HS-5 (cell line): ENCODE measurements at regions not wholly inside any gene's neighbourhood (a gene's known extent, or its start where the extent isn't known, plus 50 kb on each side); places are given as distances from the start of the nearest gene placed in this dataset.

ENCODE experiments used
- DNase-seq: peaks from one replicate; pipeline ENCODE4 v3.0.0-alpha.2; 2012; ENCODE audit warnings: low read depth

DNA sequence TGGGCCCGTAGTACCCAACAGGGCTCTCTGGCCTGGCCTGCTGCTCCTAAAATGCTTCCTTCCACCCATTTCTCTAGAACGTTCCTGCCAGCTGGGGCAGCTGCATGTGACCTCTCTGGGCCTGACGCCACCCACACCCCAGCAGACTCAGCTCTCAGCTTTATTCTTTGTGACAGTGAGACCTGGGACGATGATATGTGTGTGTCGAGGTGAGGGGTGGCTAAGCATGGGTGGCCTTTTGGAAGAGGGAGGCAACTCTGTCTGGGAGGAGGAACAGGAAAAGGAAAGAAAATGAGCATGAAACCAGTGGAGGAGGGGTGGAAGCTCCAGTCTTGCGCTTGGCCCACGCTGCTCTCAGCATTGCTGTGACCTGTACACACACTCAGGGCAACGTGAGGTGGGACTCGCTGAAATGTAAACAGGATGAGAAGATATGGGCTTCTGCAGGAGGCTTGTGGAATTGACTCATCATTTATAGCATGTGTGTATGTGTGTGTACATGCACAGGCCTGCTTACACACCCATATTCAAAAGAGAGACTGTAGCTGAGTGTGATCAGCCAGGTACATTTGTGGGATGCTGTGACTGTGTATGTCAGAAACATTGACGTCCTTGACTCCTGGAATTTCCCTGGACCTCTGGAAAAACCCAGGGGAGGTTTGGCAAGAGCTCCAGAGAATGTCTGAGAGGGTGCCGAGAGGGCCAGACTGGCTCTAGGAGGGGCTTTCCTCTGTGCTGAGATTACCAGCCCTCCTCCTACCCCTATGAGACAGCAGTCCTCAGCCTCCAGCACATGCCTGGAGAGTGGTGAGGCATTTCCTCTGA, 137.9 kb downstream of the PJA1 start:
- DNase-seq, result no peak

DNA sequence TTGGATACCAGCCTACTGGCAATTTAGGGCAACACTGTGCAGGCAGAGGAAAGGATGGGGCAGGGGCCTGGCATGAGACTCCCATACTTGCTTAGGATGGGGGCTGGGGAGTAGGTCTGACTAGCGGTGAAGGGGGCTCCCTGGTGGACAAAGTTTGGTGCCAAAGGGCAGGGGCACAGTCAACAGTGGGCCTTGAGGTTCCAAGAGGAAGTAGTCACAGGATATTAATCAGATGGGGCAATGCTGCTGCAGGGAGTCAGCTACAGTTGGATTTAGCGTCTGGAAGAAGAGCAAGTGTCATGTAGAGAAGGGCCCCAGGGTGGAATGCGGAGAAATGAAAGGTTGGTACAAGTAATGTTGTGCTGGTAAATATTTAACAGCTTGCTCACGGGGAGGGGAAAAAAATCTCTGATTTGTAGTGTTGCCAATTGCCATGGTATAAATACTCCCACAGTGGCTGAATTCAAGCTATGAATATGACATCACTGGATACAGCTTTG, 139.4 kb downstream of the PJA1 start:
- DNase-seq, result no peak

DNA sequence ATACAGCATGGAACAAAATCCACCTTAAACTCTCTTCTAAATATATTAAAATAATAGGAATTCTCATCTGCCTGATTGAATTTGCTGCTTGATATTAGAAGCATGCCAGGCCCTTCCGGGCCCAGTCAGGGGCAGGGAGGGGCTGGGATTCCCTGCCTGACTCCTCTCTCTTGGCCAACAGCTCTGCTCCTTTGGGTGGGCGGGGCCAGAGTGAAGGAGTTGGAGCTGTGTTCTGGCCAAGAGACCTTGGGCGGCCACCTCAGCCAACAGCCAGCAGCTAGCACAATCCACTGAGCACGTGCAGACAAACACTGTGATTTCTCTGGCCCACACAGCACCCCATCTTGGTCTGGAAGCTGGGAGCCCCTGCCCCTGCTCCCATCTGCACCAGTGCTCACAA, 140.3 kb downstream of the PJA1 start:
- no peak for DNase-seq

DNA sequence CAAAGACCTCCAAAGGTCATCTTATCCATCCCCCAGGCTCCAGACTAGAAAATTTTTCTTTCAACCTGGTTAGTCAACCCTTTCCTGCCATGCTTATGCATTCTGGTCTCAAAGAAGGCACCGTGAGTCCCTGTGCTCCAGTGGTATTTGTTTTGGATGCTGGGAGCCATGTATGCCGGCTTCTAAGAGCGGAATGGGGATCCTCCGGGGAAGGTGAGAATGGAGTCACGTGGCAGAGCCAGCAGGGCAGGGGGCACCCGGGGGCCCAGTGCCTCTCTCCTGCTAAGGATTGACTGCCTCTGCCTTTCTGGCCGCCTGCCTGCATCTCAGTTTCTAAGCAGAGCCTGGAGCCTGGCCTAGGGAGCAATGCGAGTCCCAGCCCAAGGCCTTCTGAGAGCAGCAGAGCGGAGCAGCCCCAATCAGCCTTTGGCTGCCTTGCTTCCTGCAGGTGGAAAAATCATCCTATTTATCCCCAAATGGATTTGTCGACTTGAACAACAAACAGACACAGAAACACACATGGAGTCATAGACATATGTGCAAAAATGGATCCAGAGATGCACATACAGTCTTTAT, 141.0 kb downstream of the PJA1 start:
- no peak for DNase-seq

DNA sequence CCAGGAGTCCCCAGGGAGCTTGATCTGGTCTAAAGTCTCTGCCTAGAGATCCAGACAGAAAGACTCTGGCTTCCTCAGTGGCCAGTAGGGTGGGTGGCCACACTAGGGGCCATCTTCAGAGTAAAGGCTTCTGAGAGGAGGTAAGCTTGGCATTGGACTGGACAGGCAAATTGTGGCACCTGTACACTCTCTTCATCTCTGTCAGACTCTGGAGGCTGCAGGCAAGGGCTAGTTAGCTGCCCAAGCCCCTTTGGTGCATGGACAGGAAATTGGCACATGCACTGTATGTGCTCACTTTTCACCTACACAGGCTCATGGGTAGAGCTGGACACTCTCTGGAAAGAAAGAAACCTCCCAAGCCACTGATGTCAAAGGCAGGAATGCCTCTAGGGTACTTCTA, 142.8 kb downstream of the PJA1 start:
- no peak for DNase-seq

DNA sequence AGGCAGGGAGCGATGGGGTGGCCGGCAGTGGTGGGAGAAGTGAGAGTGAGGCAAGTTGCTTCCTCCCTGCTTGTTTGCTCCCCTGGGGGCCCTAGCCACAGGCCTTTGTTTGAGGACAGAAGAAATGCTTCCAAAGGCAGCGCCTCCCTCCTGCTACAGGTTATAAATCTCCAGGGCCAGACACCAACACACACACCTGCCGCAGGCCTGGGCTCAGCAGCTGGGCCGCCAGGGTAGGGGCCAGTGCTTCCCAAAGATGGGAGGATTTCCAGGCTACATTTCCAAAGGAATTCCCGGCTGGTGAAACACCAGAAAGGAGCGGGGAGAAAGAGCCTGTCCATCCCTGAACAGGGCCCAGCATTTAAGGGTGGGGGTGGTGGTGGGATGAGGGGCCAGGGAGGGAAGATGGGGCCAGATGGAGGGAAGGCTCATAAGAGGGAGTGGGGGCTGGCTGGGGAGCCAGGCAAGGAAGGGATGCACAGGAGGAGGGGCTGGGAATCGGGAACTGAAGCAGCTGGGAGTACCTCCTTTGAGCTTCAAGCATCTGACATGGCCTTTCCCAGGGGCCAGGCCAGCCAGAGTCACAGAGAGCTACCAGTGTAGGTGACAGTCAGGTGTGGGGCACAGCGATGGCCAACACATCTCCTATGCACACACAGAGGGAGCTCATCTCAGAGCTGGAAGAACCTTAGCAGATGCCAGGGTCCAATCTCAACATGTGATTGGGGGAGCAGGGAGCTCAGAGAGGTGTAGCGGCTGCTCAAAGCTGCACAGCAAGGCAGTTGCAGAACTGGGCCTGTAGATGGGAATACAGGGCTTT, 143.9 kb downstream of the PJA1 start:
- no peak for DNase-seq

DNA sequence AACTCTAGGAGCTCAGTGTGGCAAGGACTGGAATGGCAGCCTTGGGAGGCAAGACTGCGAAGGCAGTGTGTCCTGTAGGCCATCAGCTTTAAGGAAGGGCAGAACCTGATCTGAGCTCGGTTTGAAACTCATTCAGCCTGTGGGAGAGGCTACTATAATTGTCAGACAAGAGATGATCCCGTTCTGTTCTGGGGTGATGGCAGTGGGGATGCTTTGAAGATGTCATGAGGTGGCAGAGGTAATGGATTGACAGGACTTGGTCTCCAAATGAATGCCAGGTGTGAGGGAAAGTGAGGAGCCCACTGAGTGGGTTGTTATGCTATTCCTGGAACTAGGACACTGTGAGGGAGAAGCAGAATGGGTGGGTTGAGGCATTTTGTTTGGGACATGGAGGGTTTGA, 144.9 kb downstream of the PJA1 start:
- DNase-seq, result no peak

DNA sequence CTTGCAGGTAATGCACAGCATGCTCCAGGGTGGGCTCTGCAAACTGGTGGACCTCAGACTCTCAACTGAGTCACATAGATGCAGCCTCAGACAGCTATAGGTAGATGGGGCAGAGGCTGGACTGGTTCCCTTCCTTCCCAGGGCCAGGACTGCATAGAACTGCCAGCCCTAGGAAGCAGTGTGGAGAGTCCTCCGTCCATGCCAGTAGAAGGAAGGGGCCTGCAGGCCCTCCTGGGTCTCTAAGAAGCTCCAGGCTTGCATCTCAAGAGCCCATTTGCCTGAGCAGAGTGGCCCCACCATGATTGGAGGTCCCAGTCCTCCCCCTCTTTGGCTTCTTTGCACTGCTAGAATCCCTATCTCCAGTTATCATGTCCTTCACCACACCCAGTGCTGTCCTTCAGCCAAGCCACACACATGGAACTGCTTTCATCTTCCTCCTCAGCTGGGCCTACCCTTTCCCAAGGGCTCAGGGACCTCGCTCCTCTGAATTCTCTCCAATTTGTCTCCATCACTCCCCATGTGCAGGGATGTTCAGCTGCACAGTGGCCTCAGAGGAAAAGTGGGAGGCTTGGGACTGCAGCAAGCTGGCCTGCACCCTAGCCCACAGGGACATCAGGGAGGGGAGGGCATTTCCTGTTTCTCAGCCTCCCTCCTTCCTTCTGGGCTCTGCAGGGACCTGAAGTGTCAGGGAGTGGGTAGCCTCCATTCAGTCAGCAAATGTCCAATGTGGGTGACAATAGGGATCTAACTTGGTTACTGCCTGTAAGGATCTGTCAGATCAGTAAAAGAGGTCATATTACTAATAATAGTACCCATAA, 146.0 kb downstream of the PJA1 start:
- DNase-seq, result no peak

DNA sequence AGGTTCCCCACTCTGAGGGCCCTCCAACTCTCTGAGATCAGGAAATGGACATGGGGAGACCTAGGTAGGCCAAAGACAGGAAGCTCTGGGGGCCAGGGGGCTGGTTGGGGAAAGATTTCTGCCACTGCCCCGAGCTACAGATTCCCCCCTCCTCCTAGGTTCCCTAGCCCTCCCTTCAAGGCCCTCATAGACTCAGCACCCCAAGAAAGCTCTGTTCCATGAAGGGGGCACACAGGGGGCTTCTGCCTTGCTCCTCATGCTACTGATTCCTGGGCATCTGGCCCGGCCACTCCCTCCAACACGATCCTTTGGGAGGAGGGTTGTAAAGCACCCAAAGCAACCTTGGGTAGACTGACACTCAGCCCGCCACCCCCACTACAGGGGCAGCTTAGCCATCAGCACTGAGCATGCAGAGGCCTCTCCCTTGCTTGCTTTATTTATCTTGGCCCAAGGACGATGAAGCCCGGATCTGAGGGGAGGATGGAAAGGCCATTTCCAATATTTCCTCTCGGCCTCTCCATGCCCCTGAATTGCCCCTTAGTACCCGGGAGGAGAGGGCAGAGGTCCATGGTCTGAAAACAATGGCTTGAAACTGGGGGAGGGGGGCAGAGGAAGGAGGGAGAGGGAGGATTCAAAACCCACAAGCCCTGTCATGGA, 146.7 kb downstream of the PJA1 start:
- no peak for DNase-seq

DNA sequence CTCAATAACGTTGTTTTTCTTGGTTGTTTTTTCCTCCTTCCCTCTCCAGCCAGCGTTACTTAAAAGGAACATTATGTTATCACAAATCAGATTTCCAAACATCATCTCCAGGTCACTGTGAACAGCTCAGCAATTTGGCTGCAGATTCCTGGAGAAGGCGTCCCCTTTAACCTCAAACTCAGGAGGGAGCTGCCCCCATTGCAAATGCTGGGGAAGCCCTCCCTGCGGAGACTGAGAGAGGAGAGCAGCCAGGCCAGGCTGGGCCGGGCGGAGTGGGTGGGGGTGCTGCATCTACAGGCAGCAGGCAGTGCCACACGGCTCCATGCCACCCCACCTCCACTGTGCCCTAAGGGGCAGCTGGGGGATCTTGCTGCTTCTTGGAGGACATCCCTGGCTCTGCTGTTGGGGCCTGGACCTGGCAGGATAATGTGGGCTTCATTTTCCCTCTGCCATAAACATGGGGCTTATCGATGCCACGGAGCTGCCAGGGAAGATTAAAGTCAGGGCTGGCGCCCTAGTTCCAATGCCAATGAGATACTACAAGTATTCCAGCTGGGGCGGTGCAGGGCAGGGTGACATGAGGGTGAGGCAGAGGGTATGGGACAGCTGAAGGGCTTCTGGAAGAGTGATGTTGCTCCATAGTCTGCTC, 148.8 kb downstream of the PJA1 start:
- no peak for DNase-seq

DNA sequence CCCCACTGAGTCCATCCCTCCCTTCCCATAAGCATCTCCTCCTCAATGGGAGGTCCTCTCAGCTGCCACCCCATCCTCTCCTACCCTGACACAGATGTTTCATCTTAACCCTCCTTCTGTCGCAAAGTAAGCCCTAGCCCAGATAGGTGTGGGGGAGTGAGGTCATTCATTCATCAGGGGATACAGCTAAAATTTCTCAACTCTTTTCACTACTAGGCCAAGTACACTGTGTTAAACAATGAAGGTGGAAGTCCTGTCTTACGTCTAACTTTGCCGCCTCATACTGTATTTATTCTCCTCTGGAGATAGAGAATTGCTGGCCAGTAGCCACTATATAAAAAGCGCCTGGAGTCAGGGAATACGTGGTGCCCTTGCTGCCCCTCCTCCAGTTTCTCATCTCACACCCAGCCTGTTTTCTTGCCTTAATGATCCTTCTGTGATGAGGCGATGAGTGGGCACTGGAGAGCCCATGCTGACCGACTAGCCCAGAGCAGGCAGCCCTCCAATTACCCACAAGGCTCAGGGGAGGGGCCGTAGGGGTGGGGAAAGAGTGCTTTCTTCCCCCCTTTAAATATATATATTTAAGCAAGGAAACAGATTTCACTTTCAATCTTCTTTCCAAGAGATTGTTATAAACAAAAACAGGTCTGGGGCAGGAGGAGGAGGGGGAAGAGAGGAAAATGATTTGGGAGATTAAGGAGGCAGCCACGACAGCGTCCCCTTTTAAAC, 149.5 kb downstream of the PJA1 start:
- DNase-seq, result no peak

DNA sequence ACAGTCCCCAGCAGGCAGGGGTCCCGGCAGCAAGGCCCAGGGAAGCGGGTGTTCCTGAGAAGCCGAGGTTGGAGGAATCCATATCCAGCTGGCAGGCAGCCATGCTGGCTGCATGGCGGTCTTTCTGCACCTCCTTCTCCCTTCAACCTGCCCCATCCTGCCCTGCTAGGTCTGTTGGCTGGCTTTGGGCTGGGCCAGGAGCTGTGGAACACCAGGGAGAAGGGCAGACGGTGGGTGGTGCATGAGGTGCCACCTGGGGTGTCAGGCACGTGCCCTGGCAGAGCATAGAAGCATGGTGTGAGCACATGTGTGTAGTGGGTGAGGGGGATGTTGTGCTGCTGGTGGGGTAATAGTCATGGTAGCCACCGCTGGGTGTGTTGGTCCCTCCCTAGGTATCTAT, 150.1 kb downstream of the PJA1 start:
- DNase-seq, result no peak

DNA sequence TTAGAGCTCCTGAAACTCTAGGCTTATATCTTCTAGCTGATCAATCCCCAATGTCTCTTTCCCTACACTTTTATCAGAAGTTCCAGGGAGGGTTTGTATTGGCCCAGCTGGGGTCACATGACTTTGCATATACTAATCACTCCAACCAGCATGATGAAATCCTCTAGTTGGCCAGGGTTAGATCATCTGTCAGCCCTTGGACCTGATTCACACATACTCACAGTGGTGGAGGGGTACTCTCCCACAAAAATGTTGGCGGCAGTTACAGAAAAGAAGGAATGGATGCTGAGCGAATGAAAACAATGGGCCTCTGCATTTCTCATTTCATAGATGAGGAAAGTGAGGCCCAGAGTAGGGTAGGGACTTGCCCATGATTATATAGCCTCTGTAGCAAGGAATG, 151.1 kb downstream of the PJA1 start:
- DNase-seq, result no peak

DNA sequence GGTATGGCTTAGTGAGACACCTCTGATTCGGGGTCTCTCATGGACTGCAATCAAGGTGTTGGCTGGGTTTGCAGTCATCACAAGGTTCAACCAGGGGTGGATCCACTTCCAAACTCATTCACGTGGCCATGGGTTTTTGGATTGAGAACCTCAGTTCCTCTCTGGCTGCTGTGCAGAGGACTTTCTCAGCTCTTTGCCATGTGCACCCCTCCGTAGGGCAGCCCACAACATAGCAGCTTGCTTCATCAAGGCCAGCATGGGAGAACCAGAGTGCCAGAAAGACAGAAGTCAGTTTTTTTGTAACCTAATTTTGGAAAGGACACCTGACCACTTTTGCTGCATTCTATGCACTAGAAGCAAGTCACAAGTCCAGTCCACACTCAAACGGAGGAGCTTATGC, 154.9 kb downstream of the PJA1 start:
- no peak for DNase-seq

DNA sequence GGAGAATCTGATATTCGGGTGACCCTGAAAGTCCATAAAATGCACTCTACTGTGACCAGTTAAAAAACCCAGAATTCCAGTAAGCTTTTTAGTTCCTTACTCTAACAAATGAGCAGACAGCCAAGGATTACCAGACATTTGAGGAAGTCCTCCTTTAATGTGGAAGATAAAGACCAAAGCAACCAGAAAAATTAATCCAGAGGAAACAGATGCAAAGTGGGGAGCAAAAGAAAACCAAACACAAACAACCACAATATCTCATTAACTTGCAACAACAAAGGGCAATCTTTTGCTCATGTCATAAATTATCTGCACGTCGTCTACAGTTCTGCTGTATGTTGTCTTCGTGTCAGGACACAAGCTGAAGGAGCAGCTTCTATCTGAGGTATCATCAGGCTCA, 164.4 kb downstream of the PJA1 start:
- no peak for DNase-seq

DNA sequence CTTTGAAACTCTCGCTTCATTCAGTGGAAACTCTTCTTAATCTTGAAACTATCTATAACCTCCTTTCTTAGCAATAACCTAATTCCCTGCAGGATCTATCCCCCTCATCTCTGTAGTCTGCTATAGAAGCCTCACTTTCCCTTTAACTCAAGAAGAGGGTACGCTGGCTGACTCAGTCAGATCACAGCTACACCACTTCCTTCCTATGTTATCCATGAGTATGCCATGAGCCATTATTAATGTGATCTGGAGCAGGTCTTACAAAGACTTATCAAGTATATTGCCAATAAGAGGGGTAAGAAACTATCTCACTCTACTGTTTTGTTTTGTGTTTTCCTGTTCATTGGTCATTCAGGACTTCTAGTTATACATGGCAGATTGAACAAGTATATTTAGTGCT, 165.3 kb downstream of the PJA1 start:
- no peak for DNase-seq

DNA sequence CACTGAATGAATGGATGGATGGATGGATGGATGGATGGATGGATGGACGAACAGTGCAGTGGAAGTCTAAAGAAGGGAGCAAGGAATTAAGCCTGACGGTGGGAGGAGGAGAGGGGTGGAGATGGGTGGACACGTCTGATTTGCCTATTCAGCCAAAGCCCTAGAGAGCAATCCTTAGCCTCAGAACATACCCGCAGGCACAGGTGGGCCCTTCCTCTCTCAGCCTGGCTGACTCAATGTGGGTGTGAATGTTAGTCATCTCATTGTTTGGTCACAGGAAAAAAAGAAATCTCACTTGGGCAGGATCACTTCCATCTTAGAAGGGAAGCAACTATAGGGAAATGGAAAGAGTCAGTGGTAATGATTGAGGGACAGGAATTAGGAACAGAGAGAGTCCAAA, 165.9 kb downstream of the PJA1 start:
- no peak for DNase-seq

DNA sequence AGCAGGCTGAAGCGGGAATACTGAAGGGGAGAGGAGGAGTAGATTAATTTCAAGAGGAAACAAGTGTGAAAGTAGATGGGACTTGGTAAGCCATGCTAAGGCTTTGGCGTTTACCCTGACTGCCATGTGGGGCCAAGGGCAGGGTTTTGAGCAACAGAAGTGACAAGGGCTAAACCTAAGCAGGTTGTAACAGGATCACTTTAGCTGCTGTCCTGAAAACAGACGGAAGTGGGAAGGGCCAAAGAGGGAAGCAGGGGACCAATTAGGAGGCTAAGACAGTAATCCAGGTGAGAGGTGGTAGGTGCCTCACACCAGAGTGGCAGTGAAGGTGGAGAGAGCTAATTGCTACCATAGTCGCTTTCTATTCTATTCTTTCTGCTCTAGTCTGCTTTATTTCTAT, 166.5 kb downstream of the PJA1 start:
- DNase-seq, result no peak

DNA sequence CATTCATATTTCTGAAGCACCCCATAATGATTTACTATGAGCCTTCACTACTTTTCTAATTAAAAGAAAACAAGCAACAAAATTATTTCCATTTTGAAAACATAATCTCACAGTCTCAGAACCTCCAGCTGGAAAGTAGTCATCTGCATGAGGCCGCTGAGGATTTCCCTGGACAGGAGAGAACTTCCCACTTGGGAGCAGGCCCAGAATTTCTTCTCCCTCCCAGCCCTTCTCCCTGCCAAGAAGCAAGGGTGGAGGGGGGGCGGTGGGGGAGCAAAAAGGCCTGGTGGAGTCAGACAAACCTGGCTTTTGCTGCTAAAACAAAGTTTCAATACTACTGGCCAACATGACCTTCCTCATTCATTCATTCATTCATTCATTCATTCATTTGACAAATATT, 167.3 kb downstream of the PJA1 start:
- no peak for DNase-seq

DNA sequence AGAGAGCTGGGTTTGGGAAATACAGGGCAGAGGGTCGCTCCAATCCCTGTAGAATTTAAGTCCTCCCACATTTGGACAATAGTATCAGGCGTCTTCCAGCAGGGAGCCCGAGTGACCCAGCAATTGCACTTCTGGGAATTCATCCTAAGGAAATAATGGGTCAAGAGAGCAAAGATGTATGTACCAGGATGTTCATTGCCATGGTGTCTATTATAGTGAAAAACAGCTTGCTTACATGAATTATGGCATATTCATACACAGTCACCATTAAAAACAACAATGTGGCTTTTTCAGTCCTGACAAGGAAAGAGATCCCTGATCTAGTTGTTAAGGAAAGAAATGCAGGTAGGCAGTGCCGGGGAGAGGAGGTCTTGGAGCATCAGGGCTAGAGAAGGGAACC, 167.7 kb downstream of the PJA1 start:
- DNase-seq, result no peak
